T-helper 2 cell treated with Interferon-gamma antibody and Interleukin-4, amounts not matched to agents 100 ng/mL and 5 ng/mL, for 36 hours (primary cell): ENCODE measurements at regions not wholly inside any gene's neighbourhood (a gene's known extent, or its start where the extent isn't known, plus 50 kb on each side); places are given as distances from the start of the nearest gene placed in this dataset.
"Not testable (repeated sequence)": the region's sequence is repeated elsewhere in the genome, so short reads cannot be mapped to it uniquely, and the experiment has no call there.

ENCODE experiments used
- intact Hi-C: fragments of 100-400 bp; cut with micrococcal nuclease; formaldehyde crosslinking; loops from one replicate; pipeline ENCODE4 v1.15.1; 2023

GRCh38 chrX:13387666-13388494 is 68.0 kb upstream of the ATXN3L start:
- intact Hi-C loops, result no loop called here

GRCh38 chrX:13386636-13387035 is 66.8 kb upstream of the ATXN3L start:
- intact Hi-C loops, result no loop called here

GRCh38 chrX:13386092-13386491 is 66.2 kb upstream of the ATXN3L start:
- intact Hi-C loops, result no loop called here

- intact Hi-C loops, result no loop called here
These were observed 64.1 kb upstream of the ATXN3L start for GRCh38 chrX:13383907-13384306.

- intact Hi-C loops, result no loop called here
These were observed 61.7 kb upstream of the ATXN3L start for GRCh38 chrX:13381514-13381913.

GRCh38 chrX:13380211-13380610 is 60.4 kb upstream of the ATXN3L start:
- intact Hi-C loops, result no loop called here

GRCh38 chrX:13378562-13379518 is 59.0 kb upstream of the ATXN3L start:
- intact Hi-C loops, result not testable (repeated sequence)

- intact Hi-C loops, result no loop called here
These were observed 57.7 kb upstream of the ATXN3L start for GRCh38 chrX:13377550-13377934.

- intact Hi-C loops, result no loop called here
These were observed 57.1 kb upstream of the ATXN3L start for GRCh38 chrX:13376857-13377549.

- intact Hi-C loops, result not testable (repeated sequence)
These were observed 55.7 kb upstream of the ATXN3L start for GRCh38 chrX:13375596-13375995.

- intact Hi-C loops, result loop anchor here (5.0 kb wide), 1 partner anchor 937 kb away; no protein-coding TSS in a partner anchor
These were observed 54.5 kb upstream of the ATXN3L start for GRCh38 chrX:13374364-13374763.

GRCh38 chrX:13373431-13374187 is 53.8 kb upstream of the ATXN3L start:
- intact Hi-C loops, result loop anchor here (5.0 kb wide), 1 partner anchor 936 kb away; no protein-coding TSS in a partner anchor

- intact Hi-C loops, result loop anchor here (5.0 kb wide), 1 partner anchor 936 kb away; no protein-coding TSS in a partner anchor
These were observed 53.2 kb upstream of the ATXN3L start for GRCh38 chrX:13373027-13373426.

- intact Hi-C loops, result loop anchor here (5.0 kb wide), 1 partner anchor 935 kb away; no protein-coding TSS in a partner anchor
These were observed 52.5 kb upstream of the ATXN3L start for GRCh38 chrX:13372203-13372980.

- intact Hi-C loops, result loop anchor here (5.0 kb wide), 1 partner anchor 934 kb away; no protein-coding TSS in a partner anchor
These were observed 51.3 kb upstream of the ATXN3L start for GRCh38 chrX:13371186-13371585.

- intact Hi-C loops, result loop anchor here (5.0 kb wide), 1 partner anchor 933 kb away; no protein-coding TSS in a partner anchor
These were observed 50.9 kb upstream of the ATXN3L start for GRCh38 chrX:13370713-13371112.
